Esophagus muscularis mucosa (tissue), 4 donors: ENCODE measurements at regions not wholly inside any gene's neighbourhood (a gene's known extent, or its start where the extent isn't known, plus 50 kb on each side); places are given as distances from the start of the nearest gene placed in this dataset.

Experiments used
- DNase-seq: peaks from one replicate; pipeline ENCODE4 v3.0.0-alpha.2; 2017; ENCODE audit errors: extremely low spot score
- H3K27ac ChIP-seq, 4 donors: fragments of 200-600 bp; sonication (generic); replicated peaks in 1 of 4; 1 replicate in 3 of 4; 2 replicates in 1 of 4; pipeline ENCODE4 v1.5.1; 2016 to 2019; ENCODE audit warnings: mild to moderate bottlenecking in 1 of 4
- H3K27me3 ChIP-seq, 4 donors: fragments of 200-600 bp; sonication (generic); one replicate each; pipeline versions ENCODE4 v1.5.1 to v1.6.0; 2016 to 2019
- H3K36me3 ChIP-seq, 4 donors: fragments of 200-600 bp; sonication (generic); one replicate each; pipeline ENCODE4 v1.5.1; 2016 to 2019
- H3K4me1 ChIP-seq, 4 donors: fragments of 200-600 bp; sonication (generic); one replicate each; pipeline ENCODE4 v1.5.1; 2016 to 2019
- H3K4me3 ChIP-seq, 4 donors: fragments of 200-600 bp; sonication (generic); 1 replicate in 2 of 4; 2 replicates in 2 of 4; pipeline ENCODE4 v1.5.1; 2016 to 2019; ENCODE audit warnings: mild to moderate bottlenecking in 4 of 4, moderate library complexity in 1 of 4
- H3K9me3 ChIP-seq, 4 donors: fragments of 200-600 bp; sonication (generic); 1 replicate in 3 of 4; 2 replicates in 1 of 4; pipeline ENCODE4 v1.5.1; 2016 to 2019
- EP300 ChIP-seq: sonication (generic); formaldehyde crosslinking; IDR thresholded peaks from one replicate; pipeline ENCODE4 v1.6.1; 2017; ENCODE audit warnings: antibody characterized with exemption
- POLR2A ChIP-seq: fragments of 450-650 bp; IDR thresholded peaks from one replicate; pipeline ENCODE4 v1.6.1; 2017; ENCODE audit warnings: antibody characterized with exemption, moderate library complexity, mild to moderate bottlenecking, low read depth
- POLR2AphosphoS5 ChIP-seq, 2 donors: sonication (generic); formaldehyde crosslinking; IDR thresholded peaks; one replicate each; pipeline ENCODE4 v1.6.1; 2017; ENCODE audit warnings: antibody characterized with exemption in 2 of 2
- WGBS: methylation state at CpG from one replicate; pipeline ENCODE4 v1.1.5; 2018; 5-methylcytosine and 5-hydroxymethylcytosine counted together
- intact Hi-C: fragments of 100-400 bp; cut with DNase I; formaldehyde crosslinking; loops from one replicate; pipeline ENCODE4 v1.15.1; 2023
- TF ChIP-seq, protein P1 (sequence below), 3 experiments: fragments of 200-600 bp in 2 of 3; fragments of 450-650 bp in 1 of 3; sonication (generic) in 2 of 3; IDR thresholded peaks; one replicate each; pipeline ENCODE4 v1.5.1; 2017 to 2019; ENCODE audit warnings: antibody characterized with exemption in 3 of 3, mild to moderate bottlenecking in 2 of 3, moderate library complexity in 1 of 3

DNA sequence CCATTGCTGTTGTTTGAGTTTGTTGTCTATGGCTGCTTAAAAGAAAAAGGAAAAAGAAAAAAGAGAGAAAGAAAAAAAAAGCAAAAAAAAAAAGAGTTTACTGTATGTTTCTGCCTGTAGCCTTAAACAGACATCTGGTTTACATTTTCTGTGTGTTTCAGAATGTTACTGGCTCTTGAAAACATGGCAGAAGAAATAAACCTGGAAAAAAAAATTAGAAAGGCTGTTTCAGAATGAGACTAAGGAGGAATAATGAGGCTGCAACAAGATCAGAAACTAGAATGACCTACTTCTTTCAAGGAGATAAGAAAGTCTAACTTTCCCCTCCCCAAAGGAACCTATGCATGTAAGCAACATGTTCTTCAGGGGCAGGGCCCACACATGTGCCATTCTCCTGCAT is 292.1 kb downstream of the DIPK2A start:
- TF ChIP-seq POLR2AphosphoS5 (IDR thresholded peaks at IDR 0.05) (no peak), POLR2A (no peak), EP300 (no peak)
- TF ChIP-seq, protein P1, sequence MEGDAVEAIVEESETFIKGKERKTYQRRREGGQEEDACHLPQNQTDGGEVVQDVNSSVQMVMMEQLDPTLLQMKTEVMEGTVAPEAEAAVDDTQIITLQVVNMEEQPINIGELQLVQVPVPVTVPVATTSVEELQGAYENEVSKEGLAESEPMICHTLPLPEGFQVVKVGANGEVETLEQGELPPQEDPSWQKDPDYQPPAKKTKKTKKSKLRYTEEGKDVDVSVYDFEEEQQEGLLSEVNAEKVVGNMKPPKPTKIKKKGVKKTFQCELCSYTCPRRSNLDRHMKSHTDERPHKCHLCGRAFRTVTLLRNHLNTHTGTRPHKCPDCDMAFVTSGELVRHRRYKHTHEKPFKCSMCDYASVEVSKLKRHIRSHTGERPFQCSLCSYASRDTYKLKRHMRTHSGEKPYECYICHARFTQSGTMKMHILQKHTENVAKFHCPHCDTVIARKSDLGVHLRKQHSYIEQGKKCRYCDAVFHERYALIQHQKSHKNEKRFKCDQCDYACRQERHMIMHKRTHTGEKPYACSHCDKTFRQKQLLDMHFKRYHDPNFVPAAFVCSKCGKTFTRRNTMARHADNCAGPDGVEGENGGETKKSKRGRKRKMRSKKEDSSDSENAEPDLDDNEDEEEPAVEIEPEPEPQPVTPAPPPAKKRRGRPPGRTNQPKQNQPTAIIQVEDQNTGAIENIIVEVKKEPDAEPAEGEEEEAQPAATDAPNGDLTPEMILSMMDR (IDR thresholded peaks at IDR 0.05): no peak
- Histone ChIP-seq H3K4me3 (no peak overlapping the region), H3K36me3 (no peaks in the 10 kb centered on the region), H3K9me3 (no peaks in the 10 kb centered on the region), H3K27me3 (no peaks in the 10 kb centered on the region), H3K4me1 (peaks cover 0 to 6% (median 2%) of the 10 kb centered on the region in 4 donors), H3K27ac (no peak overlapping the region)
- intact Hi-C loops: no loop called here
- no peak for DNase-seq

DNA sequence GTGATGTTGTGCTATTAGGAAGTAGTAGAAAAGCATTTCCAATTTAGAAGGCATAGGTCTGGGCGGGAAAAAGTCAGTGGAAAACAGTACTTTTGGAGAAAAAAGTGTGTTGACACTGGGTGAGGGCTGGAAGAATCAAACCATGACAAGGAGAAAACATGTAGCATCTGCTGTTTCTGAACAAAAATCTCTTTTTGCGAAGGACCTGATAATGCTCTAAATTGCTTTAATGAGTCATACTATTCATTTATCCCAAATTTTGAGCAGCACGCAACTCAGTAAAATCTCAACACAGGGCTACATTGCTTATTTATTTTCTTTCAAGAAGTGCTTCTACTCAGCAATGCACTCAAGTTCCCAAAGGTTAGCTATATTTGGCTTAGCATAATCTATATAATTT is 292.7 kb downstream of the DIPK2A start:
- Histone ChIP-seq H3K4me1 (peaks cover 0 to 6% (median 2%) of the 10 kb centered on the region in 4 donors), H3K9me3 (no peaks in the 10 kb centered on the region), H3K27me3 (no peaks in the 10 kb centered on the region), H3K27ac (no peak overlapping the region), H3K36me3 (no peaks in the 10 kb centered on the region), H3K4me3 (no peak overlapping the region)
- DNase-seq: no peak
- intact Hi-C loops: no loop called here
- TF ChIP-seq EP300 (no peak), POLR2A (no peak), POLR2AphosphoS5 (IDR thresholded peaks at IDR 0.05) (no peak)
- TF ChIP-seq, protein P1 (IDR thresholded peaks at IDR 0.05): no peak
- 79% methylated on average over 3 of the region's 3 CpGs for WGBS

DNA sequence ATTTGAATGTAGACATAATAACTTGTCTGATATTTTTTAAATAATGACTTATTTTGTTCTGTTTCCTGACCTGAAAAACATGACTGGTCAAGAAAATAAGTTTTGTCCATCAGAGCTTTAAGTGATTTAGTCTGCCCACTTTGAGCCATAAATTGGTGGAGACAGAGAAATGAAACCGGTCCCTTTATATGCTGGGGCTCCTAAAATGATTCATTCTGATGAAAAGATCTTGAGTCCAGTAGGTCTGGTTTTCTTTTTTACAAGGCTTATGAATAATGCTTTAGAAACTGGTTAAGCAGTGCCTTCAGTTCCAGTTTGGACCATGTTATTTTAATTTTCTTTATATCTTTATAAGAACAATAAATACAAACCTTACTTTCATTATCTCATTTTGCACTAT is 293.2 kb downstream of the DIPK2A start:
- Histone ChIP-seq H3K36me3 (no peaks in the 10 kb centered on the region), H3K27ac (no peak overlapping the region), H3K4me3 (no peak overlapping the region), H3K4me1 (peaks cover 0 to 6% (median 2%) of the 10 kb centered on the region in 4 donors), H3K27me3 (no peaks in the 10 kb centered on the region), H3K9me3 (no peaks in the 10 kb centered on the region)
- intact Hi-C loops: no loop called here
- TF ChIP-seq EP300: no peak
- no peak for TF ChIP-seq POLR2AphosphoS5 (IDR thresholded peaks at IDR 0.05)
- TF ChIP-seq POLR2A: no peak
- TF ChIP-seq, protein P1 (IDR thresholded peaks at IDR 0.05): no peak
- no peak for DNase-seq
- 75% methylated on average over 1 of the region's 1 CpG for WGBS

DNA sequence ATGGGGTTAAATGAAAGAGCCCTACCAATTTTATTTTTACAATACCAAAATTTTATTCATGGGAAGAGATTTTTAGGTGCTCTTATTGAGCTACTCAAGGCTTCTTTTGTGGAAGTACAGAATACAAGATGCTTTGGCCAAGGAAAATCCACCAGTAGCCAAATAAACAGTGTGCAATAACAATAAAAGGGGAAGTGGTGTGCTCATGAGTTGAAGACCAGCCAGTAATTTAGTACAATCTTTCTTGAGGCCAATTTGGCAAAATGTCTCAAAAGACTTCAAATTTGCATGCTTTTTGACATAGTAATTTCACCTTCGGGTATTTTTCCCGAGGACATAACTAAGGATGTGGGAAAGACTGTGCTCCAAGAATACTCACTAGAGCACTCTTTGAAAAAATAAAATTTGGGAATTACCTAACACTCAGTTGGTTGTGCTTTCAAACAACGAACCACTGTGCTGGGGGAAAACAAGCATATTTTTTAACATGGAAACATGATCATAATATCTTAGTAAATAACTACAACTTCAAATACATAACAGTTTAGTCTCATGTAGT is 294.0 kb downstream of the DIPK2A start:
- no peak for TF ChIP-seq EP300
- no peak for TF ChIP-seq POLR2AphosphoS5 (IDR thresholded peaks at IDR 0.05)
- TF ChIP-seq, protein P1 (IDR thresholded peaks at IDR 0.05): no peak
- H3K4me1 ChIP-seq: peaks cover 0 to 6% (median 2%) of the 10 kb centered on the region in 4 donors
- WGBS: 70% methylated on average over 3 of the region's 3 CpGs
- intact Hi-C loops: no loop called here
- no peaks in the 10 kb centered on the region for H3K27me3 ChIP-seq
- no peak for DNase-seq
- H3K27ac ChIP-seq: no peak overlapping the region
- no peak overlapping the region for H3K4me3 ChIP-seq
- no peaks in the 10 kb centered on the region for H3K9me3 ChIP-seq
- no peaks in the 10 kb centered on the region for H3K36me3 ChIP-seq

DNA sequence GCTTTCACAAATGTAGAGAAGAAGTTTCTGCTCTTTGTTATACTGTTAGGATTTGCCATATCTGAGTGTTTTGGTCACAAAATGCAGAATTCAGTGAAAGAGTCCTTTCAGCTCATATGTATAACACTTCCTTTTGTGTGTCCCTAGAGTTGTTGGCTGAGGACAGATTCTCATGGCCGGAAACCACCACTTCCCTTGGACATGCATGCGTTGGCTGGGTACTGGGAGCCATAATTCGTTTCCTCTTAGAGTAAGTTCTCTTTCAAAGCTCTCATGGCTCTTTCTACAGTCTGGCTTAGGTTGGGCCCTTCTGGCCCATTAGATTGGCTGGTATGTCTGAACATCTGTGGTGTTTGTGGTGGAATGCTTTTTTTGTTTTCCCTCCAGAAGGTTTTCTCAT is 298.5 kb downstream of the DIPK2A start:
- Histone ChIP-seq H3K4me1 (peaks cover 0 to 6% (median 2%) of the 10 kb centered on the region in 4 donors), H3K27ac (no peak overlapping the region), H3K4me3 (no peak overlapping the region), H3K9me3 (no peaks in the 10 kb centered on the region), H3K36me3 (no peaks in the 10 kb centered on the region), H3K27me3 (no peaks in the 10 kb centered on the region)
- TF ChIP-seq POLR2A: no peak
- intact Hi-C loops: no loop called here
- WGBS: 49% methylated on average over 3 of the region's 3 CpGs
- DNase-seq: no peak
